ENCODE measurements at regions not wholly inside any gene's neighbourhood (a gene's known extent, or its start where the extent isn't known, plus 50 kb on each side); places are given as distances from the start of the nearest gene placed in this dataset.

DNA sequence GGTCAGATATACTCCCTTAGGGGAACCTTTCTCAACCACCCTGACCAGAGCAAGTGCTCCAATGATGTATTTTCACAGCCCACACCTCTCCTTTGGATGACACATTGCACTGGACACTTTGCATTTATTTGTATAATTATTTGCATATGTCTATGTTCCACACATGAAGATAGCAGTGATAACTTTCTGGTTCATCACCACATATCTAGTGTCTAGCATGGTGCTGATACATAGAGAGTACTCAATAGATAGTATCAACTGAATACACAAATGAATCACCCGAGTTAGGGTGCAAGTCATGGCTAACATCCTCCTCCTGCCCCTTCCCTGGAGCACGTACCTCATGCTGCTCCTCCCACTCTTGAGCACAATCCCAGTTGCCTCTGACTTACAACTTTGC lies 617.6 kb downstream of the EBF1 start:
- intact Hi-C loops (cut with DNase I): no loop called here
- no peak overlapping the region for H3K4me3 ChIP-seq
- DNase-seq: no peak
- no peak for TF ChIP-seq POLR2A (IDR thresholded peaks at IDR 0.05)
- TF ChIP-seq, protein P1, sequence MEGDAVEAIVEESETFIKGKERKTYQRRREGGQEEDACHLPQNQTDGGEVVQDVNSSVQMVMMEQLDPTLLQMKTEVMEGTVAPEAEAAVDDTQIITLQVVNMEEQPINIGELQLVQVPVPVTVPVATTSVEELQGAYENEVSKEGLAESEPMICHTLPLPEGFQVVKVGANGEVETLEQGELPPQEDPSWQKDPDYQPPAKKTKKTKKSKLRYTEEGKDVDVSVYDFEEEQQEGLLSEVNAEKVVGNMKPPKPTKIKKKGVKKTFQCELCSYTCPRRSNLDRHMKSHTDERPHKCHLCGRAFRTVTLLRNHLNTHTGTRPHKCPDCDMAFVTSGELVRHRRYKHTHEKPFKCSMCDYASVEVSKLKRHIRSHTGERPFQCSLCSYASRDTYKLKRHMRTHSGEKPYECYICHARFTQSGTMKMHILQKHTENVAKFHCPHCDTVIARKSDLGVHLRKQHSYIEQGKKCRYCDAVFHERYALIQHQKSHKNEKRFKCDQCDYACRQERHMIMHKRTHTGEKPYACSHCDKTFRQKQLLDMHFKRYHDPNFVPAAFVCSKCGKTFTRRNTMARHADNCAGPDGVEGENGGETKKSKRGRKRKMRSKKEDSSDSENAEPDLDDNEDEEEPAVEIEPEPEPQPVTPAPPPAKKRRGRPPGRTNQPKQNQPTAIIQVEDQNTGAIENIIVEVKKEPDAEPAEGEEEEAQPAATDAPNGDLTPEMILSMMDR (IDR thresholded peaks at IDR 0.05): no peak
- H3K27me3 ChIP-seq: no peaks in the 10 kb centered on the region
- H3K27ac ChIP-seq: no peak overlapping the region
- H3K9me3 ChIP-seq: no peaks in the 10 kb centered on the region
- H3K4me1 ChIP-seq: peaks cover 0 to 35% (median 9%) of the 10 kb centered on the region in 3 donors
- H3K36me3 ChIP-seq: no peaks in the 10 kb centered on the region
- WGBS, 2 donors: 57 to 77% methylated on average over 1 to 2 of the region's 2 CpGs

DNA sequence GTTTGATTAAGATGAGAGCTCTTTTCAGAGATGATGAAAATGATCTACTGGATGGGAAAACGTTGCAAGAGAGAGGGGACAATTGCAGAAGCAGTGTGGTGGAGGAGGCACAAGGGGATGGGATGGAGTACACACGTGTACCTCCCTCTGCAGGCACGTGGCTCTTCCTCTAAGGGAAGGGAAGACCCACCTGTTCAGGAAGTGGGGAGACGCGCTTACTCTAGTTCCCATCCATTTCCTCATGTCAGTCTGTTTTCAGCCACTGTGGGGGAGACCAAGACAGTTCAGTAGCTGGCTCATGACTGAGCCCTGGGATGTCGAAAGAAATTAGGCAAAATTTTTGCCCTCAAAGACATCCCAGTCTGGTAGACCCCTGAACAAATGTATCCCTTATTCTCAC lies 619.2 kb upstream of the CLINT1 start:
- Histone ChIP-seq H3K4me1 (peaks cover 0 to 9% (median 0%) of the 10 kb centered on the region in 3 donors), H3K9me3 (no peaks in the 10 kb centered on the region), H3K4me3 (no peak overlapping the region), H3K27ac (no peak overlapping the region), H3K27me3 (no peaks in the 10 kb centered on the region), H3K36me3 (no peaks in the 10 kb centered on the region)
- DNase-seq: no peak
- WGBS, 2 donors: 51 to 60% methylated on average over 6 of the region's 6 CpGs
- TF ChIP-seq, protein P1 (IDR thresholded peaks at IDR 0.05): no peak
- intact Hi-C loops (cut with DNase I): no loop called here

GRCh38 chr5:158477214-158477613 lies 618.3 kb upstream of the CLINT1 start:
- Histone ChIP-seq H3K36me3 (no peaks in the 10 kb centered on the region), H3K27ac (no peak overlapping the region), H3K4me3 (no peak overlapping the region), H3K4me1 (no peaks in the 10 kb centered on the region), H3K27me3 (no peaks in the 10 kb centered on the region), H3K9me3 (no peaks in the 10 kb centered on the region)
- 70 to 87% methylated on average over 3 of the region's 3 CpGs for WGBS, 2 donors
- TF ChIP-seq POLR2A (IDR thresholded peaks at IDR 0.05): no peak
- TF ChIP-seq, protein P1 (IDR thresholded peaks at IDR 0.05): no peak
- DNase-seq: no peak
- intact Hi-C loops (cut with DNase I): no loop called here

GRCh38 chr5:158473016-158473635 lies 614.2 kb upstream of the CLINT1 start:
- Histone ChIP-seq H3K36me3 (no peaks in the 10 kb centered on the region), H3K9me3 (no peaks in the 10 kb centered on the region), H3K4me1 (no peaks in the 10 kb centered on the region), H3K27ac (no peak overlapping the region), H3K27me3 (no peaks in the 10 kb centered on the region), H3K4me3 (no peak overlapping the region)
- DNase-seq: no peak
- intact Hi-C loops (cut with DNase I): no loop called here
- TF ChIP-seq, protein P1 (IDR thresholded peaks at IDR 0.05): no peak
- no peak for TF ChIP-seq POLR2A (IDR thresholded peaks at IDR 0.05)
- 60 to 65% methylated on average over 4 of the region's 4 CpGs for WGBS, 2 donors

DNA sequence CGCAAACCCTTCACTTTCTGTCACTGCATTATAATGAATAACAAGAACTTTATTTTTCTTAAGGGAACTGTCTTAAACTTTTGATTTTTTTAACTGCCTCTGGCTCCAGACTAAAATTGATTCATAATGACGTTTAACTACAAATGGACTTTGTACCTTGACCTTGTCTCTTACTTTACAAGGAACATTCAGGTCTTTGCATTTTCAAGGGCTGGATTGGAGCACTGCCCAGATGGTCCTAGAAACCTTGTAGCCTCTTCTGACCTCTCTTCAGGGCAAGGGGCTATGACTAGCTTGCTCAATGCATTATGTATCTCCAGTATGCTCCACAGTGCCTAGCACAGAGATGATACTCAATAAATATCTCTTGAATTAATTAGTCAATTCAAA lies 612.6 kb upstream of the CLINT1 start:
- WGBS, 2 donors: 33 to 56% methylated on average over 2 of the region's 2 CpGs
- Histone ChIP-seq H3K9me3 (no peaks in the 10 kb centered on the region), H3K27me3 (no peaks in the 10 kb centered on the region), H3K4me1 (no peaks in the 10 kb centered on the region), H3K27ac (no peak overlapping the region), H3K36me3 (no peaks in the 10 kb centered on the region), H3K4me3 (no peak overlapping the region)
- TF ChIP-seq, protein P1 (IDR thresholded peaks at IDR 0.05): no peak
- no peak for TF ChIP-seq POLR2A (IDR thresholded peaks at IDR 0.05)
- DNase-seq: no peak
- intact Hi-C loops (cut with DNase I): no loop called here
